Adrenal gland (tissue), 9 donors: ENCODE measurements at regions not wholly inside any gene's neighbourhood (a gene's known extent, or its start where the extent isn't known, plus 50 kb on each side); places are given as distances from the start of the nearest gene placed in this dataset.

ENCODE experiments used
- DNase-seq, 7 donors: peaks; one replicate each; pipeline ENCODE4 v3.0.0-alpha.2; 2019 to 2020
- H3K27ac ChIP-seq, 5 donors: fragments of 200-600 bp; sonication (generic) in 4 of 5; 1 replicate in 3 of 5; 2 replicates in 2 of 5; pipeline versions ENCODE4 v1.5.1 to v1.8.0; 2016 to 2020; ENCODE audit warnings: mild to moderate bottlenecking in 1 of 5
- H3K27me3 ChIP-seq: fragments of 200-600 bp; 2 replicates; pipeline ENCODE4 v1.8.0; 2021
- H3K36me3 ChIP-seq, 2 donors: fragments of 200-600 bp; replicated peaks in 1 of 2; 1 replicate in 1 of 2; 2 replicates in 1 of 2; pipeline versions ENCODE4 v1.5.1 to v1.8.0; 2018 to 2022
- H3K4me1 ChIP-seq, 2 donors: fragments of 200-600 bp; replicated peaks in 1 of 2; 1 replicate in 1 of 2; 2 replicates in 1 of 2; pipeline versions ENCODE4 v1.5.1 to v1.8.0; 2018 to 2021
- H3K4me3 ChIP-seq, 4 donors: fragments of 200-600 bp; sonication (generic) in 3 of 4; one replicate each; pipeline ENCODE4 v1.5.1; 2016 to 2018
- H3K9me3 ChIP-seq, 3 donors: fragments of 200-600 bp; sonication (generic) in 1 of 3; replicated peaks in 1 of 3; 1 replicate in 2 of 3; 2 replicates in 1 of 3; pipeline versions ENCODE4 v1.5.1 to v1.8.0; 2016 to 2021
- POLR2A ChIP-seq, 2 donors: fragments of 450-650 bp; IDR thresholded peaks; one replicate each; pipeline ENCODE4 v1.6.1; 2017; ENCODE audit warnings: antibody characterized with exemption in 2 of 2, mild to moderate bottlenecking in 2 of 2, moderate library complexity in 1 of 2
- WGBS, 4 donors: extraction: QIAGEN DNeasy Blood & Tissue Kit in 2 of 4; methylation state at CpG; one replicate each; pipeline versions ENCODE4 v1.1.5 to v1.1.7; 2013 to 2017; 5-methylcytosine and 5-hydroxymethylcytosine counted together
- intact Hi-C, 2 donors: fragments of 100-400 bp; cut with DNase I; formaldehyde crosslinking; loops; one replicate each; pipeline versions ENCODE4 v1.14.1 to v1.15.0; 2022 to 2023
- TF ChIP-seq, protein P1 (sequence below), 6 experiments: fragments of 450-650 bp in 4 of 6; fragments of 200-600 bp in 2 of 6; sonication (generic) in 1 of 6; IDR thresholded peaks; 1 replicate in 5 of 6; 2 replicates in 1 of 6; pipeline versions ENCODE4 v1.5.1 to v1.8.0; 2016 to 2021; ENCODE audit warnings: antibody characterized with exemption in 6 of 6, mild to moderate bottlenecking in 2 of 6, moderate library complexity in 1 of 6
- donor health status: healthy with polysubstance abuse.
- donor health status: Bipolar disorder and iron deficiency.
- donor health status: DM: yes; HTN: yes; CAD: no.
- donor health status: DM: no; HTN: no; CAD: no.
- donor health status: DM: no; HTN: no; CAD: no.

DNA sequence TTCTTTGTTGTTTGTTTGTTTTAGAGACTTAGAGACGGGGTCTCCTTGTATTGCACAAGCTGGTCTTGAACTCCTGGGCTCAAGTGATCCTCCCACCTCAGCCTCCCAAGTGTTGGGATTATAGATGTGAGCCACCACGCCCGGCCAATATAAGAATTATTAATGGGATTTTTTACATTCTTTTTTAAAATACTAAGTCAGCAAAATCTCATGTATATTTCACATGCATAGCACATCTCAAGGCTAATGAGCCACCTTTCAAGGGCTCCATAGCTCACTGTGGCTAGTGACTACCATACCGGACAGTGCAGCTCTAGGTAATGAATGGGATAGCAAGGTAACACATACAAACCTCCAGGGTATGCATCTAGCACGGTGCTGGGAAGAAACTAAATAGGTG lies 361.4 kb downstream of the SAMD5 start:
- no peak for DNase-seq

GRCh38 chr6:147870506-147871110 lies 362.1 kb downstream of the SAMD5 start:
- Histone ChIP-seq H3K4me1 (peaks cover 0 to 10% of the 10 kb centered on the region in 2 donors), H3K27me3 (no peaks in the 10 kb centered on the region), H3K9me3 (no peaks in the 10 kb centered on the region), H3K27ac (no peak overlapping the region), H3K36me3 (no peaks in the 10 kb centered on the region), H3K4me3 (no peak overlapping the region)
- DNase-seq = no peak
- intact Hi-C loops = no loop called here
- WGBS, 4 donors = 47 to 58% (median 54%) methylated on average over 3 to 4 of the region's 4 CpGs
- TF ChIP-seq, protein P1, sequence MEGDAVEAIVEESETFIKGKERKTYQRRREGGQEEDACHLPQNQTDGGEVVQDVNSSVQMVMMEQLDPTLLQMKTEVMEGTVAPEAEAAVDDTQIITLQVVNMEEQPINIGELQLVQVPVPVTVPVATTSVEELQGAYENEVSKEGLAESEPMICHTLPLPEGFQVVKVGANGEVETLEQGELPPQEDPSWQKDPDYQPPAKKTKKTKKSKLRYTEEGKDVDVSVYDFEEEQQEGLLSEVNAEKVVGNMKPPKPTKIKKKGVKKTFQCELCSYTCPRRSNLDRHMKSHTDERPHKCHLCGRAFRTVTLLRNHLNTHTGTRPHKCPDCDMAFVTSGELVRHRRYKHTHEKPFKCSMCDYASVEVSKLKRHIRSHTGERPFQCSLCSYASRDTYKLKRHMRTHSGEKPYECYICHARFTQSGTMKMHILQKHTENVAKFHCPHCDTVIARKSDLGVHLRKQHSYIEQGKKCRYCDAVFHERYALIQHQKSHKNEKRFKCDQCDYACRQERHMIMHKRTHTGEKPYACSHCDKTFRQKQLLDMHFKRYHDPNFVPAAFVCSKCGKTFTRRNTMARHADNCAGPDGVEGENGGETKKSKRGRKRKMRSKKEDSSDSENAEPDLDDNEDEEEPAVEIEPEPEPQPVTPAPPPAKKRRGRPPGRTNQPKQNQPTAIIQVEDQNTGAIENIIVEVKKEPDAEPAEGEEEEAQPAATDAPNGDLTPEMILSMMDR (IDR thresholded peaks at IDR 0.05) = no peak
- no peak for TF ChIP-seq POLR2A (IDR thresholded peaks at IDR 0.05)

More for the DNA sequence above, 361.4 kb downstream of the SAMD5 start:
- intact Hi-C loops = no loop called here
- no peaks in the 10 kb centered on the region for H3K27me3 ChIP-seq
- H3K9me3 ChIP-seq = no peaks in the 10 kb centered on the region
- H3K27ac ChIP-seq = no peak overlapping the region
- no peak overlapping the region for H3K4me3 ChIP-seq
- 85 to 89% (median 86%) methylated on average over 5 of the region's 5 CpGs for WGBS, 4 donors
- peaks cover 0 to 10% of the 10 kb centered on the region in 2 donors for H3K4me1 ChIP-seq
- H3K36me3 ChIP-seq = no peaks in the 10 kb centered on the region
- TF ChIP-seq, protein P1 (IDR thresholded peaks at IDR 0.05) = no peak
- no peak for TF ChIP-seq POLR2A (IDR thresholded peaks at IDR 0.05)

- intact Hi-C loops = no loop called here
- Histone ChIP-seq H3K27ac (no peak overlapping the region), H3K4me1 (peaks cover 0 to 10% of the 10 kb centered on the region in 2 donors), H3K27me3 (no peaks in the 10 kb centered on the region), H3K9me3 (no peaks in the 10 kb centered on the region), H3K4me3 (no peak overlapping the region), H3K36me3 (no peaks in the 10 kb centered on the region)
- WGBS, 4 donors = 67 to 84% (median 75%) methylated on average over 1 of the region's 1 CpG
- no peak for DNase-seq
- TF ChIP-seq, protein P1 (IDR thresholded peaks at IDR 0.05) = no peak
- TF ChIP-seq POLR2A (IDR thresholded peaks at IDR 0.05) = no peak
Measured at GRCh38 chr6:147872002-147872401, 363.5 kb downstream of the SAMD5 start.

DNA sequence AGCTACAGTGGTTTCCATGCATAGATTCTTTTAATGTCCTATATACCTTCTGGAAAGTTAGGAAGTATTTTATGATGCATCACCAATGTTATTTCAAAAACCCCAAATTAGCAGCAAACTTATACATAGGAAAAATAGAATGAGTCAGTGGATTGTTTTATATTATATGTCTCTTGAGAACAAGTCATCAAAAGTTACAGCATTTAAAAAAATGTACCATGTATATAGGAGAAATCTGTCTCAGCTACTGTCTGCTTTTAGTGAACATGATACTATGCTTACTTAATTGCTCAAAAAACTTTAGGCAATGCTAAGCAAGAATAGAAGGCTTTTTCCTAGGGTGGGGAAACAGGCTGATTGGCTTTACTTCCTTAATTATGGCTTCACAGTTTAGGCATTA lies 365.3 kb downstream of the SAMD5 start:
- TF ChIP-seq, protein P1 (IDR thresholded peaks at IDR 0.05) = no peak
- TF ChIP-seq POLR2A (IDR thresholded peaks at IDR 0.05) = no peak
- Histone ChIP-seq H3K27me3 (no peaks in the 10 kb centered on the region), H3K9me3 (no peaks in the 10 kb centered on the region), H3K4me3 (no peak overlapping the region), H3K36me3 (no peaks in the 10 kb centered on the region), H3K27ac (no peak overlapping the region), H3K4me1 (peaks cover 0 to 3% of the 10 kb centered on the region in 2 donors)
- no peak for DNase-seq
- intact Hi-C loops = no loop called here
